ENCODE measurements at regions not wholly inside any gene's neighbourhood (a gene's known extent, or its start where the extent isn't known, plus 50 kb on each side); places are given as distances from the start of the nearest gene placed in this dataset.

DNA sequence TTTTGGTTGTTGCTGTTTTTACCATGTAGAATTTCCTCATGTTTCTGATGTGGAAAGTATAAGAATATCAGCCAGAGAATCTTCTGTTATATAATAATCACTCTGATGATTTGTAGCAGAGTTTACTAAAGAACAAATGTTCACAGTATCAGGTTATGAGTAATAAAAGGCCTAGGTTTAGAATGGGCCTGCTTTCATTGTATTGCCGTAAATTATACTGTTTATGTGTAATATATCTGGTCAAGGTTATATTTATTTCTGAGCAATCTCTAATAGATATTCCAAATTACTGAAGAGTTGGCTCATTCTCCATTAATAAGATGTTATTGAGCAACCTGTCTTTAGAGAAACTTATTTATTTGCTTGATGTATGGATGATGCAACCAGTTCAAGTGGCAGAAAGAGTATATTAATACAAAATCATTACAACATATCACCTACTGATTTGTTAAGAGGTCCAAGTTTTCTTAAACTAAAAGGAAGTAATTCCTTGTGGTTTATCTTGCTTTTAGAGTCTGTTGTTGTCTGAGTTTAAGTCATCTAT lies 649.4 kb upstream of the CXADR start:
- TF ChIP-seq EZH2 (IDR thresholded peaks at IDR 0.05; ENCODE audit: insufficient read depth, poor library complexity, severe bottlenecking), result no peak
- TF ChIP-seq EZH2phosphoT487 (IDR thresholded peaks at IDR 0.05; ENCODE audit: insufficient read depth, low read depth), result no peak

Data from GM23248 (cell line).